H9 (cell line): ENCODE measurements at regions not wholly inside any gene's neighbourhood (a gene's known extent, or its start where the extent isn't known, plus 50 kb on each side); places are given as distances from the start of the nearest gene placed in this dataset.

Experiments used
- DNase-seq: peaks from one replicate; pipeline ENCODE4 v3.0.0-alpha.2; 2017
- H2AFZ ChIP-seq: one replicate; pipeline ENCODE4 v1.6.1; 2013; ENCODE audit warnings: mild to moderate bottlenecking, low read length, control low read depth, moderate library complexity
- H2AK5ac ChIP-seq: 2 replicates; pipeline ENCODE4 v1.6.1; 2013; ENCODE audit warnings: low read length, control low read depth, mixed read lengths; ENCODE audit not compliant: insufficient read length
- H2BK120ac ChIP-seq: one replicate; pipeline ENCODE4 v1.6.1; 2013; ENCODE audit warnings: low read depth, mild to moderate bottlenecking, low read length, control low read depth, inconsistent platforms; ENCODE audit not compliant: poor library complexity, severe bottlenecking
- H2BK12ac ChIP-seq: 2 replicates; pipeline ENCODE4 v1.6.1; 2013; ENCODE audit warnings: low read length, control low read depth, mixed read lengths, low read depth; ENCODE audit not compliant: insufficient read length
- H2BK15ac ChIP-seq: 2 replicates; pipeline ENCODE4 v1.6.1; 2013; ENCODE audit warnings: low read depth, low read length, control low read depth
- H2BK20ac ChIP-seq: one replicate; pipeline ENCODE4 v1.6.1; 2013; ENCODE audit warnings: low read depth, mild to moderate bottlenecking, low read length, control low read depth, inconsistent platforms; ENCODE audit not compliant: poor library complexity, severe bottlenecking
- H2BK5ac ChIP-seq: 2 replicates; pipeline ENCODE4 v1.6.1; 2013; ENCODE audit warnings: low read length, control low read depth, mixed read lengths; ENCODE audit not compliant: insufficient read length
- H3K14ac ChIP-seq: 2 replicates; pipeline ENCODE4 v1.6.1; 2013; ENCODE audit warnings: low read length, control low read depth; ENCODE audit not compliant: insufficient read depth
- H3K18ac ChIP-seq: 2 replicates; pipeline ENCODE4 v1.6.1; 2013; ENCODE audit warnings: low read depth, mild to moderate bottlenecking, mixed read lengths, low read length, control low read depth; ENCODE audit not compliant: insufficient read length
- H3K23ac ChIP-seq: 2 replicates; pipeline ENCODE4 v1.6.1; 2013; ENCODE audit warnings: low read length, control low read depth, mixed read lengths, low read depth; ENCODE audit not compliant: insufficient read length
- H3K23me2 ChIP-seq: 2 replicates; pipeline ENCODE4 v1.6.1; 2013; ENCODE audit warnings: low read depth, mild to moderate bottlenecking, mixed read lengths, low read length, control low read depth; ENCODE audit not compliant: insufficient read length, poor library complexity, severe bottlenecking
- H3K27ac ChIP-seq: 2 replicates; pipeline ENCODE4 v1.5.1; 2013; ENCODE audit warnings: low read length, control low read depth, mixed read lengths, low read depth; ENCODE audit not compliant: insufficient read length
- H3K27me3 ChIP-seq: 2 replicates; pipeline ENCODE4 v1.6.1; 2013; ENCODE audit warnings: low read length, control low read depth, inconsistent platforms; ENCODE audit not compliant: insufficient read depth
- H3K4ac ChIP-seq: 2 replicates; pipeline ENCODE4 v1.6.1; 2013; ENCODE audit warnings: low read depth, mild to moderate bottlenecking, control low read depth, inconsistent platforms, low read length, moderate library complexity
- H3K4me1 ChIP-seq: 2 replicates; pipeline ENCODE4 v1.6.1; 2013; ENCODE audit warnings: low read length, control low read depth, inconsistent platforms; ENCODE audit not compliant: insufficient read depth
- H3K4me2 ChIP-seq: 2 replicates; pipeline ENCODE4 v1.6.1; 2013; ENCODE audit warnings: low read length, control low read depth, mixed read lengths; ENCODE audit not compliant: insufficient read length, insufficient read depth
- H3K56ac ChIP-seq: 2 replicates; pipeline ENCODE4 v1.6.1; 2013; ENCODE audit warnings: low read depth, mild to moderate bottlenecking, mixed read lengths, low read length, control low read depth; ENCODE audit not compliant: insufficient read length
- H3K79me1 ChIP-seq: 2 replicates; pipeline ENCODE4 v1.6.1; 2013; ENCODE audit warnings: low read depth, mild to moderate bottlenecking, moderate library complexity, low read length, control low read depth, inconsistent platforms; ENCODE audit not compliant: insufficient read depth, poor library complexity, severe bottlenecking
- H3K79me2 ChIP-seq: 2 replicates; pipeline ENCODE4 v1.6.1; 2013; ENCODE audit warnings: low read length, control low read depth, inconsistent platforms; ENCODE audit not compliant: insufficient read depth
- H3K9ac ChIP-seq: 2 replicates; pipeline ENCODE4 v1.6.1; 2013; ENCODE audit warnings: low read length, control low read depth, mixed read lengths; ENCODE audit not compliant: insufficient read length; ENCODE audit errors: extremely low read depth
- H3K9me3 ChIP-seq: one replicate; pipeline ENCODE4 v1.6.1; 2013; ENCODE audit warnings: low read depth, low read length, inconsistent platforms; ENCODE audit not compliant: control insufficient read depth
- H3T11ph ChIP-seq: one replicate; pipeline ENCODE4 v1.6.1; 2013; ENCODE audit warnings: mild to moderate bottlenecking, low read length, control low read depth, inconsistent platforms
- H4K20me1 ChIP-seq: one replicate; pipeline ENCODE4 v1.6.1; 2013; ENCODE audit not compliant: control insufficient read depth, insufficient read length, insufficient read depth
- H4K5ac ChIP-seq: 2 replicates; pipeline ENCODE4 v1.6.1; 2013; ENCODE audit warnings: low read depth, mild to moderate bottlenecking, mixed read lengths, low read length, control low read depth; ENCODE audit not compliant: insufficient read length
- H4K8ac ChIP-seq: replicated peaks from 2 replicates; pipeline ENCODE4 v1.6.1; 2013; ENCODE audit warnings: low read length, control low read depth, mixed read lengths, low read depth; ENCODE audit not compliant: insufficient read length
- H4K91ac ChIP-seq: 2 replicates; pipeline ENCODE4 v1.6.1; 2013; ENCODE audit warnings: low read depth, mild to moderate bottlenecking, moderate library complexity, mixed read lengths, low read length, control low read depth; ENCODE audit not compliant: insufficient read length
- H3K27ac Mint-ChIP-seq, 3 experiments: 2 replicates in 2 of 3; 3 replicates in 1 of 3; pipeline ENCODE4 v1.8.0; 2020 to 2021; ENCODE audit warnings: mixed read lengths in 3 of 3, mild to moderate bottlenecking in 1 of 3, moderate library complexity in 1 of 3
- H3K27me3 Mint-ChIP-seq: 2 replicates; pipeline ENCODE4 v1.8.0; 2021; ENCODE audit warnings: low read depth, mild to moderate bottlenecking, moderate library complexity, mixed read lengths
- H3K36me3 Mint-ChIP-seq, 3 experiments: 2 replicates in 2 of 3; 3 replicates in 1 of 3; pipeline ENCODE4 v1.8.0; 2020 to 2021; ENCODE audit warnings: low read depth in 3 of 3, mixed read lengths in 3 of 3; ENCODE audit not compliant: insufficient read depth in 1 of 3
- H3K4me1 Mint-ChIP-seq, 2 experiments: 2 replicates each; pipeline ENCODE4 v1.8.0; 2020; ENCODE audit warnings: mixed read lengths in 2 of 2
- H3K4me3 Mint-ChIP-seq, 2 experiments: 2 replicates in 1 of 2; 3 replicates in 1 of 2; pipeline ENCODE4 v1.8.0; 2020 to 2021; ENCODE audit warnings: mild to moderate bottlenecking in 2 of 2, mixed read lengths in 2 of 2, moderate library complexity in 1 of 2
- H3K9me3 Mint-ChIP-seq, 2 experiments: 2 replicates in 1 of 2; 3 replicates in 1 of 2; pipeline ENCODE4 v1.8.0; 2020; ENCODE audit warnings: mild to moderate bottlenecking in 2 of 2, mixed read lengths in 2 of 2, moderate library complexity in 1 of 2
- WGBS: extraction: QIAGEN DNeasy Blood & Tissue Kit; methylation state at CpG from one replicate; pipeline ENCODE4 v1.1.7; 2013; ENCODE audit warnings: missing lambda C conversion rate, low lambda C conversion rate, mixed read lengths; ENCODE audit not compliant: insufficient read length; ENCODE audit errors: extremely low coverage; 5-methylcytosine and 5-hydroxymethylcytosine counted together
- TF ChIP-seq, protein P1 (sequence below): fragments of 200-600 bp; sonication (generic); conservative IDR thresholded peaks from 3 replicates; pipeline ENCODE4 v1.8.0; 2021; ENCODE audit warnings: antibody characterized with exemption, mild to moderate bottlenecking

- H3K18ac ChIP-seq: no peak overlapping the region
- H3K27me3 ChIP-seq: no peaks in the 10 kb centered on the region
- no peak overlapping the region for H3K14ac ChIP-seq
- H3K23me2 ChIP-seq: no peaks in the 10 kb centered on the region
- no peak overlapping the region for H3K9ac ChIP-seq
- H3K4me2 ChIP-seq: no peak overlapping the region
- H2AFZ ChIP-seq: no peak overlapping the region
- H3K9me3 ChIP-seq: no peaks in the 10 kb centered on the region
- H2BK120ac ChIP-seq: no peak overlapping the region
- H3K23ac ChIP-seq: no peak overlapping the region
- H4K8ac ChIP-seq: no peak overlapping the region
- no peaks in the 10 kb centered on the region for H3K4me1 ChIP-seq
- no peak overlapping the region for H3K4ac ChIP-seq
- H3K4me3 Mint-ChIP-seq: no peak overlapping the region
- no peak overlapping the region for H2BK12ac ChIP-seq
- H3K79me2 ChIP-seq: no peaks in the 10 kb centered on the region
- H3K27ac ChIP-seq: no peak overlapping the region
- H3K27ac Mint-ChIP-seq: no peak overlapping the region
- no peak overlapping the region for H3T11ph ChIP-seq
- no peaks in the 10 kb centered on the region for H4K20me1 ChIP-seq
- H3K27me3 Mint-ChIP-seq: peaks cover 10% of the 10 kb centered on the region
- H3K36me3 Mint-ChIP-seq: peaks cover 0 to 4% (median 0%) of the 10 kb centered on the region in 3 experiments; a peak in 2 of 7 replicates
- no peak overlapping the region for H2BK5ac ChIP-seq
- no peak overlapping the region for H2BK15ac ChIP-seq
- no peak overlapping the region for H4K5ac ChIP-seq
- no peak overlapping the region for H3K56ac ChIP-seq
- no peak overlapping the region for H2AK5ac ChIP-seq
- no CpG with 5 or more reads among the region's 2 CpGs for WGBS
- no peaks in the 10 kb centered on the region for H3K79me1 ChIP-seq
- TF ChIP-seq, protein P1, sequence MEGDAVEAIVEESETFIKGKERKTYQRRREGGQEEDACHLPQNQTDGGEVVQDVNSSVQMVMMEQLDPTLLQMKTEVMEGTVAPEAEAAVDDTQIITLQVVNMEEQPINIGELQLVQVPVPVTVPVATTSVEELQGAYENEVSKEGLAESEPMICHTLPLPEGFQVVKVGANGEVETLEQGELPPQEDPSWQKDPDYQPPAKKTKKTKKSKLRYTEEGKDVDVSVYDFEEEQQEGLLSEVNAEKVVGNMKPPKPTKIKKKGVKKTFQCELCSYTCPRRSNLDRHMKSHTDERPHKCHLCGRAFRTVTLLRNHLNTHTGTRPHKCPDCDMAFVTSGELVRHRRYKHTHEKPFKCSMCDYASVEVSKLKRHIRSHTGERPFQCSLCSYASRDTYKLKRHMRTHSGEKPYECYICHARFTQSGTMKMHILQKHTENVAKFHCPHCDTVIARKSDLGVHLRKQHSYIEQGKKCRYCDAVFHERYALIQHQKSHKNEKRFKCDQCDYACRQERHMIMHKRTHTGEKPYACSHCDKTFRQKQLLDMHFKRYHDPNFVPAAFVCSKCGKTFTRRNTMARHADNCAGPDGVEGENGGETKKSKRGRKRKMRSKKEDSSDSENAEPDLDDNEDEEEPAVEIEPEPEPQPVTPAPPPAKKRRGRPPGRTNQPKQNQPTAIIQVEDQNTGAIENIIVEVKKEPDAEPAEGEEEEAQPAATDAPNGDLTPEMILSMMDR: no peak
- H3K4me1 Mint-ChIP-seq: peaks cover 9 to 29% of the 10 kb centered on the region in 2 experiments
- no peak overlapping the region for H4K91ac ChIP-seq
- DNase-seq: no peak
- peaks cover 61% of the 10 kb centered on the region in 2 experiments for H3K9me3 Mint-ChIP-seq
- H2BK20ac ChIP-seq: no peak overlapping the region
These were observed 166.1 kb downstream of the EFNB1 start for GRCh38 chrX:68994891-68995255.
